ENCODE measurements at regions not wholly inside any gene's neighbourhood (a gene's known extent, or its start where the extent isn't known, plus 50 kb on each side); places are given as distances from the start of the nearest gene placed in this dataset.

DNA sequence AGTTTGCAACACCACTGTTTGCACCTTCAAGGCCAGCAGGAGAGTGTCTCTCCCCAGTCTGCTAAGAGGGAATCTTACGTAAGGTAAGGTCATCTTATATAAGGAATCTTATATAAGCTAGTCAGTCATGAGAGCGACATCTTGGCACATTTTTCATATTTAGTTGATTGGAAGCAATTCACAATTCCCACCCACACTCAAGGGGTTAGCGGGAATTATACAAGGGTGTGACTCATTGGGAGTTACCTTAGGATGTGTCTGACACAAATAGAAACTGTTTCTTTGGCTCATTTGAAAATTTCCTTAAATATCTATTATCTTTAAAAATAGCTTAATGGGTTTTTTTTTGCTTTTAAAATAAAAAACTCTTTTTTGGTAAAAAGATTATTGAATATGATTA lies 62.1 kb upstream of the GRPR start:
- TF ChIP-seq, protein P1, sequence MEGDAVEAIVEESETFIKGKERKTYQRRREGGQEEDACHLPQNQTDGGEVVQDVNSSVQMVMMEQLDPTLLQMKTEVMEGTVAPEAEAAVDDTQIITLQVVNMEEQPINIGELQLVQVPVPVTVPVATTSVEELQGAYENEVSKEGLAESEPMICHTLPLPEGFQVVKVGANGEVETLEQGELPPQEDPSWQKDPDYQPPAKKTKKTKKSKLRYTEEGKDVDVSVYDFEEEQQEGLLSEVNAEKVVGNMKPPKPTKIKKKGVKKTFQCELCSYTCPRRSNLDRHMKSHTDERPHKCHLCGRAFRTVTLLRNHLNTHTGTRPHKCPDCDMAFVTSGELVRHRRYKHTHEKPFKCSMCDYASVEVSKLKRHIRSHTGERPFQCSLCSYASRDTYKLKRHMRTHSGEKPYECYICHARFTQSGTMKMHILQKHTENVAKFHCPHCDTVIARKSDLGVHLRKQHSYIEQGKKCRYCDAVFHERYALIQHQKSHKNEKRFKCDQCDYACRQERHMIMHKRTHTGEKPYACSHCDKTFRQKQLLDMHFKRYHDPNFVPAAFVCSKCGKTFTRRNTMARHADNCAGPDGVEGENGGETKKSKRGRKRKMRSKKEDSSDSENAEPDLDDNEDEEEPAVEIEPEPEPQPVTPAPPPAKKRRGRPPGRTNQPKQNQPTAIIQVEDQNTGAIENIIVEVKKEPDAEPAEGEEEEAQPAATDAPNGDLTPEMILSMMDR (conservative IDR thresholded peaks at IDR 0.05; ENCODE audit: low read length) = no peak
- no peak for TF ChIP-seq EZH2phosphoT487 (IDR thresholded peaks at IDR 0.05; ENCODE audit: borderline replicate concordance, low read depth, low read length)
